Activated CD4-positive, alpha-beta T cell treated with anti-CD3 and anti-CD28 coated beads, Interleukin-2, amount 50 U/mL, for 48 hours (primary cell): ENCODE measurements at regions not wholly inside any gene's neighbourhood (a gene's known extent, or its start where the extent isn't known, plus 50 kb on each side); places are given as distances from the start of the nearest gene placed in this dataset.

Experiments
- DNase-seq, 2 experiments: peaks; one replicate each; pipeline ENCODE4 v3.0.0-alpha.2; 2020

GRCh38 chr18:51955136-51955535 lies 384.9 kb upstream of the DCC start:
- no peak for DNase-seq

- no peak for DNase-seq
These were observed 383.0 kb upstream of the DCC start for GRCh38 chr18:51957001-51957400.

- DNase-seq: no peak
These were observed 359.9 kb upstream of the DCC start for GRCh38 chr18:51980101-51980500.

GRCh38 chr18:51988277-51988676 lies 351.7 kb upstream of the DCC start:
- no peak for DNase-seq

GRCh38 chr18:51997129-51997528 lies 342.9 kb upstream of the DCC start:
- no peak for DNase-seq

GRCh38 chr18:51998066-51998465 lies 341.9 kb upstream of the DCC start:
- no peak for DNase-seq

GRCh38 chr18:51998711-51999110 lies 341.3 kb upstream of the DCC start:
- DNase-seq: no peak

GRCh38 chr18:51999351-51999750 lies 340.6 kb upstream of the DCC start:
- no peak for DNase-seq

GRCh38 chr18:52000435-52000834 lies 339.6 kb upstream of the DCC start:
- DNase-seq: no peak

GRCh38 chr18:52001106-52001505 lies 338.9 kb upstream of the DCC start:
- DNase-seq: no peak

GRCh38 chr18:52002600-52002999 lies 337.4 kb upstream of the DCC start:
- no peak for DNase-seq

- DNase-seq: no peak
These were observed 332.9 kb upstream of the DCC start for GRCh38 chr18:52007105-52007504.

- no peak for DNase-seq
These were observed 331.7 kb upstream of the DCC start for GRCh38 chr18:52008330-52008729.

- no peak for DNase-seq
These were observed 331.3 kb upstream of the DCC start for GRCh38 chr18:52008736-52009135.

GRCh38 chr18:52009958-52010357 lies 330.0 kb upstream of the DCC start:
- no peak for DNase-seq

- no peak for DNase-seq
These were observed 293.9 kb upstream of the DCC start for GRCh38 chr18:52045946-52046675.

GRCh38 chr18:52046842-52047241 lies 293.2 kb upstream of the DCC start:
- DNase-seq: no peak

GRCh38 chr18:52054324-52054723 lies 285.7 kb upstream of the DCC start:
- no peak for DNase-seq

- DNase-seq: no peak
These were observed 279.2 kb upstream of the DCC start for GRCh38 chr18:52060607-52061304.

- no peak for DNase-seq
These were observed 276.1 kb upstream of the DCC start for GRCh38 chr18:52063923-52064322.

- no peak for DNase-seq
These were observed 270.8 kb upstream of the DCC start for GRCh38 chr18:52069201-52069600.

- no peak for DNase-seq
These were observed 269.7 kb upstream of the DCC start for GRCh38 chr18:52070291-52070756.

GRCh38 chr18:52077251-52077983 lies 262.6 kb upstream of the DCC start:
- DNase-seq: no peak

GRCh38 chr18:52082246-52082645 lies 257.8 kb upstream of the DCC start:
- DNase-seq: no peak
